Ectodermal cell (in vitro differentiated cells): ENCODE measurements at regions not wholly inside any gene's neighbourhood (a gene's known extent, or its start where the extent isn't known, plus 50 kb on each side); places are given as distances from the start of the nearest gene placed in this dataset.

Experiments used
- H3K27ac ChIP-seq: 2 replicates; pipeline ENCODE4 v1.7.0; 2013; ENCODE audit warnings: mild to moderate bottlenecking, low read depth, low read length; ENCODE audit not compliant: insufficient read depth, poor library complexity, severe bottlenecking
- H3K27me3 ChIP-seq: 2 replicates; pipeline ENCODE4 v1.7.0; 2013; ENCODE audit warnings: mild to moderate bottlenecking, low read length; ENCODE audit not compliant: insufficient read depth, control insufficient read depth, poor library complexity, severe bottlenecking
- H3K36me3 ChIP-seq: one replicate; pipeline ENCODE4 v1.7.0; 2013; ENCODE audit warnings: low read length; ENCODE audit not compliant: control insufficient read depth, insufficient read depth
- H3K4me1 ChIP-seq: one replicate; pipeline ENCODE4 v1.7.0; 2013; ENCODE audit warnings: low read length; ENCODE audit not compliant: control insufficient read depth, insufficient read depth
- H3K4me3 ChIP-seq: 2 replicates; pipeline ENCODE4 v1.7.0; 2013; ENCODE audit warnings: low read depth, low read length, control low read depth; ENCODE audit not compliant: insufficient read depth
- H3K9me3 ChIP-seq: 2 replicates; pipeline ENCODE4 v1.7.0; 2013; ENCODE audit warnings: mild to moderate bottlenecking, low read length, moderate library complexity; ENCODE audit not compliant: control insufficient read depth
- WGBS, 2 experiments: methylation state at CpG; one replicate each; pipeline ENCODE4 v1.1.7; 2013; ENCODE audit warnings: missing lambda C conversion rate in 2 of 2; 5-methylcytosine and 5-hydroxymethylcytosine counted together

GRCh38 chr14:36047912-36048311 lies 128.6 kb downstream of the PTCSC3 start:
- no peaks in the 10 kb centered on the region for H3K27me3 ChIP-seq
- 91 to 99% methylated on average over 4 of the region's 4 CpGs for WGBS, 2 experiments
- H3K9me3 ChIP-seq = no peaks in the 10 kb centered on the region
- no peak overlapping the region for H3K27ac ChIP-seq
- peaks cover 6% of the 10 kb centered on the region for H3K4me1 ChIP-seq
- no peaks in the 10 kb centered on the region for H3K36me3 ChIP-seq
- H3K4me3 ChIP-seq = no peak overlapping the region

GRCh38 chr14:36035675-36036074 lies 140.8 kb downstream of the PTCSC3 start:
- WGBS, 2 experiments = 93 to 98% methylated on average over 1 to 2 of the region's 2 CpGs
- Histone ChIP-seq H3K9me3 (no peaks in the 10 kb centered on the region), H3K36me3 (no peaks in the 10 kb centered on the region), H3K27me3 (no peaks in the 10 kb centered on the region), H3K4me1 (no peaks in the 10 kb centered on the region), H3K4me3 (no peak overlapping the region), H3K27ac (no peak overlapping the region)

- Histone ChIP-seq H3K27me3 (no peaks in the 10 kb centered on the region), H3K36me3 (no peaks in the 10 kb centered on the region), H3K9me3 (no peaks in the 10 kb centered on the region), H3K27ac (no peak overlapping the region), H3K4me3 (no peak overlapping the region), H3K4me1 (no peaks in the 10 kb centered on the region)
- 90 to 93% methylated on average over 2 of the region's 3 CpGs for WGBS, 2 experiments
These were observed 147.9 kb downstream of the PTCSC3 start for GRCh38 chr14:36028665-36029064.

GRCh38 chr14:36028218-36028617 lies 148.3 kb downstream of the PTCSC3 start:
- Histone ChIP-seq H3K4me3 (no peak overlapping the region), H3K4me1 (peaks cover under 1% of the 10 kb centered on the region), H3K9me3 (no peaks in the 10 kb centered on the region), H3K27me3 (no peaks in the 10 kb centered on the region), H3K27ac (no peak overlapping the region), H3K36me3 (no peaks in the 10 kb centered on the region)
- 87 to 93% methylated on average over 4 of the region's 4 CpGs for WGBS, 2 experiments

- Histone ChIP-seq H3K27me3 (no peaks in the 10 kb centered on the region), H3K27ac (no peak overlapping the region), H3K4me1 (peaks cover 6% of the 10 kb centered on the region), H3K4me3 (no peak overlapping the region), H3K36me3 (no peaks in the 10 kb centered on the region), H3K9me3 (no peaks in the 10 kb centered on the region)
- 89 to 96% methylated on average over 3 of the region's 3 CpGs for WGBS, 2 experiments
These were observed 149.2 kb downstream of the PTCSC3 start for GRCh38 chr14:36027354-36027753.

GRCh38 chr14:36022765-36023410 lies 153.6 kb downstream of the PTCSC3 start:
- 74 to 77% methylated on average over 8 of the region's 8 CpGs for WGBS, 2 experiments
- Histone ChIP-seq H3K4me1 (peaks cover 10% of the 10 kb centered on the region), H3K4me3 (no peak overlapping the region), H3K9me3 (no peaks in the 10 kb centered on the region), H3K27ac (no peak overlapping the region), H3K27me3 (no peaks in the 10 kb centered on the region), H3K36me3 (no peaks in the 10 kb centered on the region)

GRCh38 chr14:36021591-36022320 lies 154.8 kb downstream of the PTCSC3 start:
- no peak overlapping the region for H3K27ac ChIP-seq
- WGBS, 2 experiments = 88 to 96% methylated on average over 4 of the region's 4 CpGs
- H3K4me3 ChIP-seq = no peak overlapping the region
- H3K9me3 ChIP-seq = no peaks in the 10 kb centered on the region
- no peaks in the 10 kb centered on the region for H3K27me3 ChIP-seq
- H3K36me3 ChIP-seq = no peaks in the 10 kb centered on the region
- H3K4me1 ChIP-seq = peaks cover 10% of the 10 kb centered on the region

GRCh38 chr14:36021030-36021422 lies 155.5 kb downstream of the PTCSC3 start:
- H3K4me3 ChIP-seq = no peak overlapping the region
- no peaks in the 10 kb centered on the region for H3K9me3 ChIP-seq
- WGBS, 2 experiments = 67 to 71% methylated on average over 2 of the region's 2 CpGs
- H3K27ac ChIP-seq = no peak overlapping the region
- no peaks in the 10 kb centered on the region for H3K27me3 ChIP-seq
- H3K4me1 ChIP-seq = peaks cover 10% of the 10 kb centered on the region
- H3K36me3 ChIP-seq = no peaks in the 10 kb centered on the region

- Histone ChIP-seq H3K27ac (no peak overlapping the region), H3K36me3 (no peaks in the 10 kb centered on the region), H3K27me3 (no peaks in the 10 kb centered on the region), H3K9me3 (no peaks in the 10 kb centered on the region), H3K4me1 (peaks cover 10% of the 10 kb centered on the region), H3K4me3 (no peak overlapping the region)
- WGBS, 2 experiments = 85 to 90% methylated on average over 8 of the region's 8 CpGs
These were observed 156.1 kb downstream of the PTCSC3 start for GRCh38 chr14:36020120-36021029.

GRCh38 chr14:36019126-36019525 lies 157.4 kb downstream of the PTCSC3 start:
- H3K4me1 ChIP-seq = peaks cover 10% of the 10 kb centered on the region
- H3K27ac ChIP-seq = no peak overlapping the region
- H3K9me3 ChIP-seq = no peaks in the 10 kb centered on the region
- no peaks in the 10 kb centered on the region for H3K36me3 ChIP-seq
- H3K4me3 ChIP-seq = no peak overlapping the region
- WGBS, 2 experiments = 93 to 95% methylated on average over 5 of the region's 5 CpGs
- no peaks in the 10 kb centered on the region for H3K27me3 ChIP-seq
